ENCODE measurements at regions not wholly inside any gene's neighbourhood (a gene's known extent, or its start where the extent isn't known, plus 50 kb on each side); places are given as distances from the start of the nearest gene placed in this dataset.

GRCh38 chr5:98085593-98085992 lies 687.9 kb upstream of the RGMB start:
- H3K4me3 Mint-ChIP-seq (ENCODE audit: unreplicated experiment): no peak overlapping the region

DNA sequence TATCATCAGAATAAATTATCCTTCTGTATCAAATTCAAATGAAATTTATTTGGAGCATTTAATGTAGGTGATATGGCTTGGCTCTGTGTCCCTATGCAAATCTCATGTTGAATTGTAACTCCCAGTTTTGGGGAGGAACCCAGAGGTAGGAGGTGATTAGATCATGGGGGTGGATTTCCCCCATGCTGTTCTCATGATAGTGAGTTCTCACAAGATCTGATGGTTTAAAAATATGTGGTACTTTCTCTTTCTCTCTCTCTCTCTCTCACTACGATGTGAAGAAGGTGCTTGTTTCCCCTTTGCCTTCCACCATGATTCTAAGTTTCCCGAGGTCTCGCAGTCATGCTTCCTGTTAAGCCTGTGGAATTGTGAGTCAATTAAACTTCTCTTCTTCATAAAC lies 678.4 kb upstream of the RGMB start:
- TF ChIP-seq, protein P1, sequence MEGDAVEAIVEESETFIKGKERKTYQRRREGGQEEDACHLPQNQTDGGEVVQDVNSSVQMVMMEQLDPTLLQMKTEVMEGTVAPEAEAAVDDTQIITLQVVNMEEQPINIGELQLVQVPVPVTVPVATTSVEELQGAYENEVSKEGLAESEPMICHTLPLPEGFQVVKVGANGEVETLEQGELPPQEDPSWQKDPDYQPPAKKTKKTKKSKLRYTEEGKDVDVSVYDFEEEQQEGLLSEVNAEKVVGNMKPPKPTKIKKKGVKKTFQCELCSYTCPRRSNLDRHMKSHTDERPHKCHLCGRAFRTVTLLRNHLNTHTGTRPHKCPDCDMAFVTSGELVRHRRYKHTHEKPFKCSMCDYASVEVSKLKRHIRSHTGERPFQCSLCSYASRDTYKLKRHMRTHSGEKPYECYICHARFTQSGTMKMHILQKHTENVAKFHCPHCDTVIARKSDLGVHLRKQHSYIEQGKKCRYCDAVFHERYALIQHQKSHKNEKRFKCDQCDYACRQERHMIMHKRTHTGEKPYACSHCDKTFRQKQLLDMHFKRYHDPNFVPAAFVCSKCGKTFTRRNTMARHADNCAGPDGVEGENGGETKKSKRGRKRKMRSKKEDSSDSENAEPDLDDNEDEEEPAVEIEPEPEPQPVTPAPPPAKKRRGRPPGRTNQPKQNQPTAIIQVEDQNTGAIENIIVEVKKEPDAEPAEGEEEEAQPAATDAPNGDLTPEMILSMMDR (IDR thresholded peaks at IDR 0.05): no peak
- DNase-seq (ENCODE audit: low spot score): no peak
- H3K27ac Mint-ChIP-seq (ENCODE audit: unreplicated experiment): no peak overlapping the region
- H3K4me1 Mint-ChIP-seq (ENCODE audit: low read depth): peaks cover 3% of the 10 kb centered on the region
- H3K36me3 Mint-ChIP-seq (ENCODE audit: low read depth): no peaks in the 10 kb centered on the region
- H3K9me3 Mint-ChIP-seq (ENCODE audit: low read depth): peaks cover 3% of the 10 kb centered on the region
- H3K4me3 Mint-ChIP-seq (ENCODE audit: unreplicated experiment): no peak overlapping the region
- no peaks in the 10 kb centered on the region for H3K27me3 Mint-ChIP-seq (ENCODE audit: low read depth)

More at GRCh38 chr5:98085593-98085992, 687.9 kb upstream of the RGMB start:
- H3K36me3 Mint-ChIP-seq (ENCODE audit: low read depth): no peaks in the 10 kb centered on the region
- TF ChIP-seq, protein P1 (IDR thresholded peaks at IDR 0.05): no peak
- H3K4me1 Mint-ChIP-seq (ENCODE audit: low read depth): no peaks in the 10 kb centered on the region
- H3K27me3 Mint-ChIP-seq (ENCODE audit: low read depth): no peaks in the 10 kb centered on the region
- no peak for DNase-seq (ENCODE audit: low spot score)
- no peak overlapping the region for H3K27ac Mint-ChIP-seq (ENCODE audit: unreplicated experiment)
- peaks cover 2% of the 10 kb centered on the region for H3K9me3 Mint-ChIP-seq (ENCODE audit: low read depth)

GRCh38 chr5:98096155-98096554 lies 677.3 kb upstream of the RGMB start:
- H3K4me1 Mint-ChIP-seq (ENCODE audit: low read depth): peaks cover 3% of the 10 kb centered on the region
- H3K36me3 Mint-ChIP-seq (ENCODE audit: low read depth): no peaks in the 10 kb centered on the region
- peaks cover 3% of the 10 kb centered on the region for H3K9me3 Mint-ChIP-seq (ENCODE audit: low read depth)
- TF ChIP-seq, protein P1 (IDR thresholded peaks at IDR 0.05): no peak
- H3K27ac Mint-ChIP-seq (ENCODE audit: unreplicated experiment): no peak overlapping the region
- no peak overlapping the region for H3K4me3 Mint-ChIP-seq (ENCODE audit: unreplicated experiment)
- no peak for DNase-seq (ENCODE audit: low spot score)
- no peaks in the 10 kb centered on the region for H3K27me3 Mint-ChIP-seq (ENCODE audit: low read depth)

DNA sequence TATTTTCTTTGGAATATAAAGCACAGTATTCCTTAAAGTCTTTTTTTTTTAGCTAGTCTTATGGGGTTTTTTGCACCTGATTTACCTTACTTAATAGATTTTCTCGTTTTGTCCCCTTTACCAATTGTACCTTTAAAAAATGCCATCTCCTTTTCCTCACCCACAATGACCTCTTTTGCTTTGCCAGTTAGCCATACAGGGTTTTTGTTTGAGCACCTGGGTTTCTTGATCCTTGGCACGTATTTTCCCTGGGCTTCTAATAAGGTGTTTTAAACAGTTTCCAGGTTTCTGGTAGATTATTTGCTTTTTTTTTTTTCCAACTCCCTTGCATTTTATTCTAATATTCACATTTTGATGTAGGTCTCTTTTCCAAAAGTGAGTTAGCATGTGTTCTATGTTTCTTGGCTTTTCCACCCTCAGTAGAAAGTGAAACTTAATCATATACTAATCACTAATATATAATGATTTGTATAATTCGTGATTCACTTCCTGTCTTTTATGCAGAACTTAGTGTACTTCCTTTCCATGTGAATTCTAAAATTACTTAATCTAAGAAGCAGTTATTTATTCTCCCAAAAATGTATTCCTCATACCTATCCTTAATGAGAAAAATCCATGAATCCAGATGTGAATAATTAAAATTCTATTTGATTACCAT lies 673.9 kb upstream of the RGMB start:
- TF ChIP-seq, protein P1 (IDR thresholded peaks at IDR 0.05): no peak
- no peak overlapping the region for H3K4me3 Mint-ChIP-seq (ENCODE audit: unreplicated experiment)
- no peak for DNase-seq (ENCODE audit: low spot score)
- no peak overlapping the region for H3K27ac Mint-ChIP-seq (ENCODE audit: unreplicated experiment)
- H3K27me3 Mint-ChIP-seq (ENCODE audit: low read depth): no peaks in the 10 kb centered on the region
- no peaks in the 10 kb centered on the region for H3K36me3 Mint-ChIP-seq (ENCODE audit: low read depth)
- peaks cover 3% of the 10 kb centered on the region for H3K4me1 Mint-ChIP-seq (ENCODE audit: low read depth)
- peaks cover 3% of the 10 kb centered on the region for H3K9me3 Mint-ChIP-seq (ENCODE audit: low read depth)

- no peaks in the 10 kb centered on the region for H3K27me3 Mint-ChIP-seq (ENCODE audit: low read depth)
- peaks cover 10% of the 10 kb centered on the region for H3K4me1 Mint-ChIP-seq (ENCODE audit: low read depth)
- no peak overlapping the region for H3K4me3 Mint-ChIP-seq (ENCODE audit: unreplicated experiment)
- no peaks in the 10 kb centered on the region for H3K36me3 Mint-ChIP-seq (ENCODE audit: low read depth)
- H3K27ac Mint-ChIP-seq (ENCODE audit: unreplicated experiment): no peak overlapping the region
- peaks cover 3% of the 10 kb centered on the region for H3K9me3 Mint-ChIP-seq (ENCODE audit: low read depth)
- TF ChIP-seq, protein P1 (IDR thresholded peaks at IDR 0.05): no peak
- DNase-seq (ENCODE audit: low spot score): no peak
Measured at GRCh38 chr5:98101131-98101530, 672.3 kb upstream of the RGMB start.

All from chondrocyte (in vitro differentiated cells).